ENCODE measurements at regions not wholly inside any gene's neighbourhood (a gene's known extent, or its start where the extent isn't known, plus 50 kb on each side); places are given as distances from the start of the nearest gene placed in this dataset.

- TF ChIP-seq CREB1 (IDR thresholded peaks at IDR 0.05; ENCODE audit: low read depth) (no peak), EGR1 (IDR thresholded peaks at IDR 0.05) (no peak), CEBPB (IDR thresholded peaks at IDR 0.05) (no peak), MAX (IDR thresholded peaks at IDR 0.05) (no peak), NFIC (IDR thresholded peaks at IDR 0.05) (no peak), TEAD4 (IDR thresholded peaks at IDR 0.05) (no peak), EP300 (IDR thresholded peaks at IDR 0.05; ENCODE audit: borderline replicate concordance) (no peak), YY1 (IDR thresholded peaks at IDR 0.05; ENCODE audit: low read depth) (no peak), ZBTB7A (IDR thresholded peaks at IDR 0.05; ENCODE audit: low read depth) (no peak), TCF12 (IDR thresholded peaks at IDR 0.05; ENCODE audit: low read depth) (no peak), TAF1 (IDR thresholded peaks at IDR 0.05; ENCODE audit: low read depth) (no peak), RAD21 (IDR thresholded peaks at IDR 0.05; ENCODE audit: low read depth) (no peak)
- TF ChIP-seq, protein P1, sequence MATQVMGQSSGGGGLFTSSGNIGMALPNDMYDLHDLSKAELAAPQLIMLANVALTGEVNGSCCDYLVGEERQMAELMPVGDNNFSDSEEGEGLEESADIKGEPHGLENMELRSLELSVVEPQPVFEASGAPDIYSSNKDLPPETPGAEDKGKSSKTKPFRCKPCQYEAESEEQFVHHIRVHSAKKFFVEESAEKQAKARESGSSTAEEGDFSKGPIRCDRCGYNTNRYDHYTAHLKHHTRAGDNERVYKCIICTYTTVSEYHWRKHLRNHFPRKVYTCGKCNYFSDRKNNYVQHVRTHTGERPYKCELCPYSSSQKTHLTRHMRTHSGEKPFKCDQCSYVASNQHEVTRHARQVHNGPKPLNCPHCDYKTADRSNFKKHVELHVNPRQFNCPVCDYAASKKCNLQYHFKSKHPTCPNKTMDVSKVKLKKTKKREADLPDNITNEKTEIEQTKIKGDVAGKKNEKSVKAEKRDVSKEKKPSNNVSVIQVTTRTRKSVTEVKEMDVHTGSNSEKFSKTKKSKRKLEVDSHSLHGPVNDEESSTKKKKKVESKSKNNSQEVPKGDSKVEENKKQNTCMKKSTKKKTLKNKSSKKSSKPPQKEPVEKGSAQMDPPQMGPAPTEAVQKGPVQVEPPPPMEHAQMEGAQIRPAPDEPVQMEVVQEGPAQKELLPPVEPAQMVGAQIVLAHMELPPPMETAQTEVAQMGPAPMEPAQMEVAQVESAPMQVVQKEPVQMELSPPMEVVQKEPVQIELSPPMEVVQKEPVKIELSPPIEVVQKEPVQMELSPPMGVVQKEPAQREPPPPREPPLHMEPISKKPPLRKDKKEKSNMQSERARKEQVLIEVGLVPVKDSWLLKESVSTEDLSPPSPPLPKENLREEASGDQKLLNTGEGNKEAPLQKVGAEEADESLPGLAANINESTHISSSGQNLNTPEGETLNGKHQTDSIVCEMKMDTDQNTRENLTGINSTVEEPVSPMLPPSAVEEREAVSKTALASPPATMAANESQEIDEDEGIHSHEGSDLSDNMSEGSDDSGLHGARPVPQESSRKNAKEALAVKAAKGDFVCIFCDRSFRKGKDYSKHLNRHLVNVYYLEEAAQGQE (IDR thresholded peaks at IDR 0.05; ENCODE audit: low read depth): no peak
Observed at GRCh38 chr16:65524997-65525396, 403.1 kb upstream of the CDH11 start.

Measured in Ishikawa (cell line).